ENCODE measurements at regions not wholly inside any gene's neighbourhood (a gene's known extent, or its start where the extent isn't known, plus 50 kb on each side); places are given as distances from the start of the nearest gene placed in this dataset.

DNA sequence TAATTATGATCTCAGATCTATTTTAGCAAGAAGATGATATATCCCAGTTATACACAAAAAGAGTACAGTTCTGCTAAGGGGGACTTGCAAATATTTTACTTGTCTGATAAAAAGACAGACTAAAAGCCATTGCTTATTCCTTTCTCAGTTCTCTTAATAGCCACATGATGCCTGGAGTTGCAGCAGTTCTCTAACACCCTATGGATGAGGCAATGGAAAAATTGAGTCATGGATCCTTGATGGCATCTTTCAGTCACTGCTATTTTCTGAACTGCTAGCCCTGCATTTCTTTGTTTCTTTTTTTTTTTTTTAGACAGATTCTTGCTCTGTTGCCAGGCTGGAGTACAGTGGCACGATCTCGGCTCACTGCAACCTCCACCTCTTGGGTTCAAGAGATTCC lies 1956.7 kb downstream of the C4orf33 start:
- Histone ChIP-seq H3K27ac (ENCODE audit: low read depth in 1 of 2, low read length in 1 of 2) (no peak overlapping the region), H3K9ac (ENCODE audit: insufficient read depth in 1 of 2, low read length in 2 of 2) (no peak overlapping the region), H3K36me3 (ENCODE audit: control insufficient read depth in 4 of 4, insufficient read depth in 4 of 4, low read length in 4 of 4) (no peaks in the 10 kb centered on the region), H3K27me3 (ENCODE audit: control insufficient read depth in 3 of 3, insufficient read depth in 3 of 3, low read length in 2 of 3) (no peaks in the 10 kb centered on the region), H3K4me3 (no peak overlapping the region), H3K4me1 (ENCODE audit: control insufficient read depth in 5 of 5, insufficient read depth in 5 of 5, low read length in 5 of 5) (peaks cover 0 to 1% (median 0%) of the 10 kb centered on the region in 5 donors), H3K9me3 (ENCODE audit: control insufficient read depth in 4 of 4, insufficient read depth in 3 of 4, low read length in 3 of 4) (no peaks in the 10 kb centered on the region)
- TF ChIP-seq, protein P1, sequence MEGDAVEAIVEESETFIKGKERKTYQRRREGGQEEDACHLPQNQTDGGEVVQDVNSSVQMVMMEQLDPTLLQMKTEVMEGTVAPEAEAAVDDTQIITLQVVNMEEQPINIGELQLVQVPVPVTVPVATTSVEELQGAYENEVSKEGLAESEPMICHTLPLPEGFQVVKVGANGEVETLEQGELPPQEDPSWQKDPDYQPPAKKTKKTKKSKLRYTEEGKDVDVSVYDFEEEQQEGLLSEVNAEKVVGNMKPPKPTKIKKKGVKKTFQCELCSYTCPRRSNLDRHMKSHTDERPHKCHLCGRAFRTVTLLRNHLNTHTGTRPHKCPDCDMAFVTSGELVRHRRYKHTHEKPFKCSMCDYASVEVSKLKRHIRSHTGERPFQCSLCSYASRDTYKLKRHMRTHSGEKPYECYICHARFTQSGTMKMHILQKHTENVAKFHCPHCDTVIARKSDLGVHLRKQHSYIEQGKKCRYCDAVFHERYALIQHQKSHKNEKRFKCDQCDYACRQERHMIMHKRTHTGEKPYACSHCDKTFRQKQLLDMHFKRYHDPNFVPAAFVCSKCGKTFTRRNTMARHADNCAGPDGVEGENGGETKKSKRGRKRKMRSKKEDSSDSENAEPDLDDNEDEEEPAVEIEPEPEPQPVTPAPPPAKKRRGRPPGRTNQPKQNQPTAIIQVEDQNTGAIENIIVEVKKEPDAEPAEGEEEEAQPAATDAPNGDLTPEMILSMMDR (IDR thresholded peaks at IDR 0.05; ENCODE audit: control extremely low read depth, extremely low read depth) = no peak
- ATAC-seq (ENCODE audit: insufficient read depth, low FRiP score) (no peak), DNase-seq (no peak)
- 88 to 91% methylated on average over 2 of the region's 2 CpGs for WGBS, 2 donors

DNA sequence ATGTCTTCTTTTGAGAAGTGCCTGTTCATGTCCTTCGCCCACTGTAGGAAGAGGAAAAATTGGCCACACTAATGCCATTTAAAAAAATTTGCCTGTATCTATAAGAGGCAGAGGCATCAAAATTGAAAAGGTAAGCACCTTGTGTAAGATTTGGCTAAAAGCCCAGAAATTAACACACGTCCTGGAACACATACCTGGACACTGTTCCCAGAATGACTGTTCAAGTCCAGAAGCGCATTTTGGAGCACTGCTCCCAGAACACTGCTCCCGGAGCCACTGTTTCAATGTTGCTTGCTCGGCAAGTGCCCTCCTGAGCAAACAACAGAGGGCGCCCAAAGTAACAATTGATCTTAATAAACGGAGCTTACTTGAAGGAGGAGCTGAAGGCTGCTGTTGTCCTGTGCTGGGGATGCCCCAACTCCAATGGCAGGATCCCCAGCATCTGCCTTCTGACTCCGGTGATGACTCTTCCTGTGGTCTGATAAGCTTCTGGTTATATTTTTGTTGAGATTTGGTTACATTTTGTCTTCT lies 1958.6 kb downstream of the C4orf33 start:
- H3K9ac ChIP-seq (ENCODE audit: insufficient read depth in 1 of 2, low read length in 2 of 2) = no peak overlapping the region
- no peaks in the 10 kb centered on the region for H3K9me3 ChIP-seq (ENCODE audit: control insufficient read depth in 4 of 4, insufficient read depth in 3 of 4, low read length in 3 of 4)
- H3K4me3 ChIP-seq = no peak overlapping the region
- no peak for DNase-seq
- TF ChIP-seq, protein P1 (IDR thresholded peaks at IDR 0.05; ENCODE audit: control extremely low read depth, extremely low read depth) = no peak
- 71 to 81% methylated on average over 8 of the region's 8 CpGs for WGBS, 2 donors
- H3K36me3 ChIP-seq (ENCODE audit: control insufficient read depth in 4 of 4, insufficient read depth in 4 of 4, low read length in 4 of 4) = no peaks in the 10 kb centered on the region
- peaks cover 0 to 1% (median 0%) of the 10 kb centered on the region in 5 donors for H3K4me1 ChIP-seq (ENCODE audit: control insufficient read depth in 5 of 5, insufficient read depth in 5 of 5, low read length in 5 of 5)
- H3K27ac ChIP-seq (ENCODE audit: low read depth in 1 of 2, low read length in 1 of 2) = no peak overlapping the region
- no peak for ATAC-seq (ENCODE audit: insufficient read depth, low FRiP score)
- no peaks in the 10 kb centered on the region for H3K27me3 ChIP-seq (ENCODE audit: control insufficient read depth in 3 of 3, insufficient read depth in 3 of 3, low read length in 2 of 3)

DNA sequence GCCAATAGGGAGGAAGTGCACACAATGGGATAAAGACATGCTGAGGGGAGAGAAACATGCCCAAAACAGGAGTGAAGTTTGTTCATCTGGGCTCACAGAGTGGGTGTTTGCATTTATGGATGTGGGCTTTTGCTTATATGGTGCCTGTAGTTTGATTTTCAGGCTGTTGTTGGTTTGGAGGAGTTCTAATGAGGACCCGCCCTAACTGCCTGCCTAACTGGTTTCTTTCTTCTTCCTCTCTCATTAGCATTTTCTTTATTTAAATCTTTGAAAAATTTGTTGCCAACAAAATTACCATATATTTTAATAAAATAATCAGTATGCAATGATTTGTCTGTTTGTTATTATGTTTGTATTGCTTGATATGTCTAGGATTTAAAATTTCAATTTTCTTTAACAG lies 1965.8 kb downstream of the C4orf33 start:
- WGBS, 2 donors = 83 to 88% methylated on average over 1 of the region's 1 CpG
- H3K4me3 ChIP-seq = no peak overlapping the region
- TF ChIP-seq, protein P1 (IDR thresholded peaks at IDR 0.05; ENCODE audit: control extremely low read depth, extremely low read depth) = no peak

DNA sequence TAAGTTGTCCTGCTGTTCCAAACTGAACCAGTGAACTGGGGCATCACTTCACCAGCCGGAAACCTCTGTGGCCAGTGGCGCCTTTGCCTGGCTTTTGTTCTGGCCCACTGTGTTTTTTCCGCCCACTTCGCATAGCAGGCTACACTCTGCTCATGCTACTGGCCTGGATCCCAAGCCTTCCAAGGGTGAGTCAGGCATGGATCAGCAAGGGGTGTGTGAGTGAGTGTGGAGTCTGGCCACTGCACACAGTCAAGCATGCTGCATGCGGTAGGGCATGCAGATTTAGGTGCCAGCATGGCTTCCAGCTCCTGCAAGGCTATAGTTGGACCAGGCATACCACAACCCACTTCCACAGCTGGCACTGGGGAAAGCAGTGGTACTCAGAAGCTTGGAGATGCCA lies 1967.9 kb downstream of the C4orf33 start:
- no peaks in the 10 kb centered on the region for H3K36me3 ChIP-seq (ENCODE audit: control insufficient read depth in 4 of 4, insufficient read depth in 4 of 4, low read length in 4 of 4)
- ATAC-seq (ENCODE audit: insufficient read depth, low FRiP score) (no peak), DNase-seq (no peak)
- no peak overlapping the region for H3K27ac ChIP-seq (ENCODE audit: low read depth in 1 of 2, low read length in 1 of 2)
- H3K27me3 ChIP-seq (ENCODE audit: control insufficient read depth in 3 of 3, insufficient read depth in 3 of 3, low read length in 2 of 3) = no peaks in the 10 kb centered on the region
- TF ChIP-seq, protein P1 (IDR thresholded peaks at IDR 0.05; ENCODE audit: control extremely low read depth, extremely low read depth) = no peak
- 95 to 96% methylated on average over 5 of the region's 5 CpGs for WGBS, 2 donors
- peaks cover 0 to 24% (median 12%) of the 10 kb centered on the region in 4 donors for H3K9me3 ChIP-seq (ENCODE audit: control insufficient read depth in 4 of 4, insufficient read depth in 3 of 4, low read length in 3 of 4)
- H3K4me1 ChIP-seq (ENCODE audit: control insufficient read depth in 5 of 5, insufficient read depth in 5 of 5, low read length in 5 of 5) = no peaks in the 10 kb centered on the region
- no peak overlapping the region for H3K9ac ChIP-seq (ENCODE audit: insufficient read depth in 1 of 2, low read length in 2 of 2)
- no peak overlapping the region for H3K4me3 ChIP-seq

More for the DNA sequence above, 1965.8 kb downstream of the C4orf33 start:
- Histone ChIP-seq H3K36me3 (ENCODE audit: control insufficient read depth in 4 of 4, insufficient read depth in 4 of 4, low read length in 4 of 4) (no peaks in the 10 kb centered on the region), H3K9ac (ENCODE audit: insufficient read depth in 1 of 2, low read length in 2 of 2) (no peak overlapping the region), H3K27ac (ENCODE audit: low read depth in 1 of 2, low read length in 1 of 2) (no peak overlapping the region), H3K9me3 (ENCODE audit: control insufficient read depth in 4 of 4, insufficient read depth in 3 of 4, low read length in 3 of 4) (peaks cover 0 to 24% (median 12%) of the 10 kb centered on the region in 4 donors), H3K4me1 (ENCODE audit: control insufficient read depth in 5 of 5, insufficient read depth in 5 of 5, low read length in 5 of 5) (no peaks in the 10 kb centered on the region), H3K27me3 (ENCODE audit: control insufficient read depth in 3 of 3, insufficient read depth in 3 of 3, low read length in 2 of 3) (no peaks in the 10 kb centered on the region)
- no peak for ATAC-seq (ENCODE audit: insufficient read depth, low FRiP score)
- DNase-seq = no peak

Measured in lung (tissue), 11 donors.